ENCODE measurements at regions not wholly inside any gene's neighbourhood (a gene's known extent, or its start where the extent isn't known, plus 50 kb on each side); places are given as distances from the start of the nearest gene placed in this dataset.

DNA sequence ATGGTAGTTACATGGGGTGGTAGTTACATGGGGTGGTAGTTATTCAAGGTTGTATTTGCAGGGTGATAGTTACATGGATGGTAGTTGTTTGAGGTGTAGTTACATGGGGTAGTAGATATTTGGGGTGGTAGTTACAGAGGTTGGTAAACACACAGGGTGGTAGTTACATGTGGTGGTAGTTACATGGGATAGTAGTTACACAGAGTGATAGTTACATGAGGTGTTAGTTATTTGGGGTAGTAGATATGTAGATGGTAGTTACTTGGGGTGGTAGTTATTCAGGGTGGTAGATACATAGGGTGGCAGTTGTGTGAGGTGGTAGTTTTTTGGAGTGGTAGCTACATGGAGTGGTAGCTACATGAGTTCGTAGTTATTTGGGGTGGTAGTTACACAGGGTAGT lies 221.3 kb upstream of the CST7 start:
- TF ChIP-seq POLR2A (IDR thresholded peaks at IDR 0.05; ENCODE audit: low read depth, low read length): no peak
- no peak for TF ChIP-seq POLR2AphosphoS5 (IDR thresholded peaks at IDR 0.05; ENCODE audit: low read depth, low read length)
- TF ChIP-seq POU2F2 (IDR thresholded peaks at IDR 0.05; ENCODE audit: low read depth, low read length): no peak
- TF ChIP-seq TAF1 (IDR thresholded peaks at IDR 0.05; ENCODE audit: low read depth, low read length): no peak
- no peak for TF ChIP-seq SPI1 (IDR thresholded peaks at IDR 0.05; ENCODE audit: low read depth, low read length)
- TF ChIP-seq PAX5 (IDR thresholded peaks at IDR 0.05; ENCODE audit: insufficient read depth, low read length, severe bottlenecking): no peak

Measured in GM12891 (cell line).